ENCODE measurements at regions not wholly inside any gene's neighbourhood (a gene's known extent, or its start where the extent isn't known, plus 50 kb on each side); places are given as distances from the start of the nearest gene placed in this dataset.

DNA sequence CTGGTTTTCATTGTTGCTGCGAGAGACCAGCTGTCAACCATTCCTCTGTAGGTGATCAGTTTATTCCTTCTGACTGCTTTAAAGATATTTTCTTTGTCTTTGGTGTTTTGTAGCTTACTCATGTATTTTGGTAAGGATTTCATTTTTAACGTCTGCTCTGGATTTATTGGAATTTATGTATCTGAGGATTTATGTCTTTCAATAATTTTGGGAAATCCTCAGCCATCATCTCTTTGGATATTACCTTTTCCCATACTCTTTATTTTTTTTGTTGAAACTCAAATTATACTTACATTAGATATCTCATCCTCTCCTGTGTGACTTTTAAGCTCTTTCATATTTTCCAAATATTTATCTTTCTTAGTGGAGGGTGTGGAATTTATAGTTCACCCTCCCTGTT lies 62.7 kb upstream of the COL8A1 start:
- Histone ChIP-seq H3K27me3 (ENCODE audit: control insufficient read depth, insufficient read depth, low read length) (no peaks in the 10 kb centered on the region), H3K9me3 (ENCODE audit: control insufficient read depth, insufficient read depth, low read length) (no peaks in the 10 kb centered on the region), H3K27ac (ENCODE audit: low read depth, low read length) (no peak overlapping the region), H3K4me3 (ENCODE audit: low read depth, low read length) (no peak overlapping the region)
- TF ChIP-seq, protein P1, sequence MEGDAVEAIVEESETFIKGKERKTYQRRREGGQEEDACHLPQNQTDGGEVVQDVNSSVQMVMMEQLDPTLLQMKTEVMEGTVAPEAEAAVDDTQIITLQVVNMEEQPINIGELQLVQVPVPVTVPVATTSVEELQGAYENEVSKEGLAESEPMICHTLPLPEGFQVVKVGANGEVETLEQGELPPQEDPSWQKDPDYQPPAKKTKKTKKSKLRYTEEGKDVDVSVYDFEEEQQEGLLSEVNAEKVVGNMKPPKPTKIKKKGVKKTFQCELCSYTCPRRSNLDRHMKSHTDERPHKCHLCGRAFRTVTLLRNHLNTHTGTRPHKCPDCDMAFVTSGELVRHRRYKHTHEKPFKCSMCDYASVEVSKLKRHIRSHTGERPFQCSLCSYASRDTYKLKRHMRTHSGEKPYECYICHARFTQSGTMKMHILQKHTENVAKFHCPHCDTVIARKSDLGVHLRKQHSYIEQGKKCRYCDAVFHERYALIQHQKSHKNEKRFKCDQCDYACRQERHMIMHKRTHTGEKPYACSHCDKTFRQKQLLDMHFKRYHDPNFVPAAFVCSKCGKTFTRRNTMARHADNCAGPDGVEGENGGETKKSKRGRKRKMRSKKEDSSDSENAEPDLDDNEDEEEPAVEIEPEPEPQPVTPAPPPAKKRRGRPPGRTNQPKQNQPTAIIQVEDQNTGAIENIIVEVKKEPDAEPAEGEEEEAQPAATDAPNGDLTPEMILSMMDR (IDR thresholded peaks at IDR 0.05; ENCODE audit: low read depth, low read length): no peak
- POLR2A ChIA-PET: no interaction called here
- DNase-seq (ENCODE audit: low read depth, low spot score): no peak
- CTCF ChIA-PET: interaction anchor here (1.5 kb wide), 1 partner anchor 403 kb away, joined by 3 read pairs; no protein-coding TSS in a partner anchor

DNA sequence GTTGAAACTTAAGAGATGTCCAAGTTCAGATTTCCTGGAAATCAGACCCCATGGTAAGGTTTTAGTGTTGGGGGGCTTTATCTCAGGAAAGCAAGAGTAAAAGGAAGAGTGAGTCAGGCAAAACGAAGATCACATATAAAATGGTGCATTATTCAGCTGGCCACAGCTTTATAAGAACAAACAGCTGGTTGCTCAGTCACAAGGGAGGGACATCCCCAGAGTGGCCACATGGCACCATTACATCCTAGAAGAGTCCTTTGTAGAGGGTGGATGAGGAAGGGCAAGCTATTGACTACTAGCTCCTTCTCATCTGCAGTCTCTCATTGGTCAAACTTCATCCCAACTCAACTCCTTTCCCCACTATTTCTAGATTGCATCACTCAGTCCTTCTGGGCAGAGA lies 68.3 kb upstream of the COL8A1 start:
- H3K9me3 ChIP-seq (ENCODE audit: control insufficient read depth, insufficient read depth, low read length): no peaks in the 10 kb centered on the region
- ChIA-PET POLR2A (no interaction called here), CTCF (interaction anchor here (0.8 to 1.3 kb wide), 2 partner anchors 16 to 71 kb away, joined by 3 read pairs; no protein-coding TSS in a partner anchor)
- no peak overlapping the region for H3K27ac ChIP-seq (ENCODE audit: low read depth, low read length)
- TF ChIP-seq, protein P1 (IDR thresholded peaks at IDR 0.05; ENCODE audit: low read depth, low read length): no peak
- no peak overlapping the region for H3K4me3 ChIP-seq (ENCODE audit: low read depth, low read length)
- no peaks in the 10 kb centered on the region for H3K27me3 ChIP-seq (ENCODE audit: control insufficient read depth, insufficient read depth, low read length)
- DNase-seq (ENCODE audit: low read depth, low spot score): no peak

DNA sequence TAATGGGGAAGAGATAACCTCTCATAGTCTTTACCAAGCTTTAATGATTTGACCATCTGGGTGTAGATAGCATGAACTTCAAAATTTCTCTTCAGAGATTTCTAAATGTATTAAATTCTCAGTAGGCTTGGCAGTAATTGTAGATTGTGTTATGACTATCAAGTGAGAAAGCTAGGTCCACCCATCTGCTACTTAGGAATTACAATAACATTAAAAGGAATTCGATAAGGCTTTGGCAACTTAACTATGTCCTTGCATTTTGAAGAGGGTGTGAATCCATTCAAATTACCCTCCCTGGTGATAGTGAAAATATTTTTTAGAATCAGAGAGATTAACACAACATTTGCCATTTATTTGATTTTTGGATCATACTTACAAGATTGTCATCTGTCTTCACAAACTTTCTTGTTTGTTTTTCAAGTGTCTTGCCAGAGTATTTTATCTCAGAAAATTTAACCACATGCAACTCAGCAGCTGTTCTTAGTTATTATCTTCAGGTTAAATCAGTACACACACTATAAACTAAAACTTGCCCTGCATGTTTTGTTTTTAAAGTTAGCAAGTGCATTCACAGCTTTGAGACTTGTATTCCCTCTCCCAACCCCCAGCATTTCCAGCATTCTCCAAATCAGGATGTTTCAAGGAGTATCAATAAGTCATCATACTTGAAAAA lies 69.6 kb upstream of the COL8A1 start:
- DNase-seq (ENCODE audit: low read depth, low spot score): no peak
- H3K27me3 ChIP-seq (ENCODE audit: control insufficient read depth, insufficient read depth, low read length): no peaks in the 10 kb centered on the region
- ChIA-PET POLR2A (no interaction called here), CTCF (interaction anchor here (0.9 to 1.3 kb wide), 2 partner anchors 69 to 396 kb away, joined by 3 read pairs; no protein-coding TSS in a partner anchor)
- H3K27ac ChIP-seq (ENCODE audit: low read depth, low read length): no peak overlapping the region
- TF ChIP-seq, protein P1 (IDR thresholded peaks at IDR 0.05; ENCODE audit: low read depth, low read length): no peak
- H3K9me3 ChIP-seq (ENCODE audit: control insufficient read depth, insufficient read depth, low read length): no peaks in the 10 kb centered on the region
- H3K4me3 ChIP-seq (ENCODE audit: low read depth, low read length): no peak overlapping the region

DNA sequence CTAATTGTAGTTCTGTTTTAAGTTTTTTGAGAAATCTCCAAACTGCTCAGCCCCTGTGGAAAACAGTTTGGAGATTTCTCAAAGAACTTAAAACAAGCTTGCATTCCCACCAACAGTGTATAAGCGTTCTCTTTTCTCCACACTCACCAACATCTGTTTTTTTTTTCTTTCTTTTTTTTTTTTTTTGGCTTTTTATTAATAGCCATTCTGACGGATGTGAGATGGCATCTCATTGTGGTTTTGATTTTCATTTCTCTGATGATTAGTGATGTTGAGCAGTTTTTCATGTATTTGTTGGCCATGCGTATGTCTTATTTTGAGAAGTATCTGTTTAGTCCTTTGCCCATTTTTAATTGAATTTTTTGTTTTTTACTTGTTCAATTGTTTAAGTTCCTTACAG lies 73.1 kb upstream of the COL8A1 start:
- ChIA-PET CTCF (no interaction called here), POLR2A (no interaction called here)
- TF ChIP-seq, protein P1 (IDR thresholded peaks at IDR 0.05; ENCODE audit: low read depth, low read length): no peak
- Histone ChIP-seq H3K27ac (ENCODE audit: low read depth, low read length) (no peak overlapping the region), H3K9me3 (ENCODE audit: control insufficient read depth, insufficient read depth, low read length) (no peaks in the 10 kb centered on the region), H3K27me3 (ENCODE audit: control insufficient read depth, insufficient read depth, low read length) (no peaks in the 10 kb centered on the region), H3K4me3 (ENCODE audit: low read depth, low read length) (no peak overlapping the region)
- DNase-seq (ENCODE audit: low read depth, low spot score): no peak

DNA sequence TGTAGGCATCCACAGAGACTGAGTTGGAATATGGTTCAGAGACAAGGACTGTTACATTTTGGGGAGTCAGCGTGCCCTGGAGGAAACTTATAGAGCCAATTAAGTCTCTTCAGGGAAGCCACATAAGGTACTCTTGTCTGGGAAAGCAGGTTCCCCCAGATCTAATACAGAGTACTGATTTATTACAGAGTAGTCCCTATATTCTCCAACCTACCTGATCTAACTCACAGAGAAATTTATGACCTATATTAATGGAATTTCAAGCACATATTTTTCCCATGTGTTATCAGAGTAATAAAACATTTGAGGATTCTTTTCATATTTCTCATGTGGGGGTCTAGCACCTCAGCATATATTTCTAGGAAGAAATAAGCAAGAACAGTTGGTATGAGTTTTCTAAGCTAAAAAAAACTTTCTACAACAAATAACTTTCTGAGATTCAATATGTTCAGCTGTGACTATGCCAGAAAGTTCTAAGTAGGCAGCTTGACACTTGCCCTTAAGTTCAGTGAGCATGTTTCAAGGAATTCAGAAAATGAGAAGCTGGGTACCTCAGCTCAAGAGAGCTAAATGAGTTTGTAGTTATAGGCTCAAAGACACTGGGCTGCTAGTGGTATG lies 75.3 kb upstream of the COL8A1 start:
- ChIA-PET CTCF (interaction anchor here (0.8 kb wide), 1 partner anchor 82 kb away, joined by 4 read pairs; no protein-coding TSS in a partner anchor), POLR2A (no interaction called here)
- no peaks in the 10 kb centered on the region for H3K27me3 ChIP-seq (ENCODE audit: control insufficient read depth, insufficient read depth, low read length)
- no peaks in the 10 kb centered on the region for H3K9me3 ChIP-seq (ENCODE audit: control insufficient read depth, insufficient read depth, low read length)
- no peak overlapping the region for H3K27ac ChIP-seq (ENCODE audit: low read depth, low read length)
- TF ChIP-seq, protein P1 (IDR thresholded peaks at IDR 0.05; ENCODE audit: low read depth, low read length): no peak
- no peak for DNase-seq (ENCODE audit: low read depth, low spot score)
- no peak overlapping the region for H3K4me3 ChIP-seq (ENCODE audit: low read depth, low read length)

All from AG04450 (cell line).